IMR-90 (cell line): ENCODE measurements at regions not wholly inside any gene's neighbourhood (a gene's known extent, or its start where the extent isn't known, plus 50 kb on each side); places are given as distances from the start of the nearest gene placed in this dataset.

Experiments used
- ATAC-seq: fragments of 200-7000 bp; cut with Tn5 transposase; 2 replicates; pipeline ENCODE4 v1.9.1; 2020; ENCODE audit warnings: low read depth, mild to moderate bottlenecking, moderate library complexity
- BruUV-seq: library from RNA; stranded (reverse); fragments of 400-500 nt; replicated peaks from 2 replicates; lab custom pipeline; 2021; lab: Mats Ljungman, UMichigan
- CTCF ChIA-PET: fragments of 300-600 bp; formaldehyde crosslinking; extraction: SDS; loops from one replicate; lab custom pipeline; 2021; ENCODE audit warnings: antibody characterized with exemption; lab: Yijun Ruan, JAX
- POLR2A ChIA-PET: fragments of 300-600 bp; sonication (Branson Sonifier 250); formaldehyde crosslinking; loops from one replicate; lab custom pipeline; 2022; ENCODE audit warnings: antibody characterized with exemption; ENCODE audit not compliant: unreplicated experiment; lab: Charles Lee
- DNase-seq: peaks from one replicate; pipeline ENCODE4 v3.0.0; 2013
- H2AFZ ChIP-seq: replicated peaks from 2 replicates; pipeline ENCODE3; 2013; ENCODE audit warnings: low read length, mild to moderate bottlenecking; ENCODE audit not compliant: poor library complexity
- H2AK5ac ChIP-seq: 2 replicates; pipeline ENCODE4 v1.6.1; 2013; ENCODE audit warnings: low read depth, low read length, inconsistent platforms
- H2AK9ac ChIP-seq: replicated peaks from 2 replicates; pipeline ENCODE3; 2013; ENCODE audit warnings: mild to moderate bottlenecking, low read depth, low read length, moderate library complexity; ENCODE audit not compliant: poor library complexity
- H2BK120ac ChIP-seq: 2 replicates; pipeline ENCODE4 v1.6.1; 2013; ENCODE audit warnings: low read depth, low read length, inconsistent platforms
- H2BK15ac ChIP-seq: 3 replicates; pipeline ENCODE4 v1.6.1; 2013; ENCODE audit warnings: low read depth, low read length, inconsistent platforms
- H2BK20ac ChIP-seq: 2 replicates; pipeline ENCODE4 v1.6.1; 2013; ENCODE audit warnings: low read depth, mild to moderate bottlenecking, inconsistent platforms, low read length, moderate library complexity
- H2BK5ac ChIP-seq: 2 replicates; pipeline ENCODE4 v1.6.1; 2013; ENCODE audit warnings: mild to moderate bottlenecking, low read depth, low read length, inconsistent platforms; ENCODE audit not compliant: poor library complexity, severe bottlenecking
- H3K14ac ChIP-seq: replicated peaks from 2 replicates; pipeline ENCODE4 v1.6.1; 2013; ENCODE audit warnings: low read depth, low read length, inconsistent platforms
- H3K18ac ChIP-seq: 2 replicates; pipeline ENCODE4 v1.6.1; 2013; ENCODE audit warnings: low read depth, low read length, control low read depth
- H3K23ac ChIP-seq: 2 replicates; pipeline ENCODE4 v1.6.1; 2013; ENCODE audit warnings: low read depth, low read length, inconsistent platforms
- H3K27ac ChIP-seq: 2 replicates; pipeline ENCODE4 v1.5.1; 2013; ENCODE audit warnings: mild to moderate bottlenecking, control low read depth, low read length; ENCODE audit not compliant: insufficient read depth
- H3K27me3 ChIP-seq: 2 replicates; pipeline ENCODE4 v1.6.1; 2013; ENCODE audit warnings: low read length; ENCODE audit not compliant: control insufficient read depth, insufficient read depth
- H3K36me3 ChIP-seq: 2 replicates; pipeline ENCODE4 v1.6.1; 2013; ENCODE audit warnings: low read length, mixed read lengths; ENCODE audit not compliant: control insufficient read depth, insufficient read depth
- H3K4ac ChIP-seq: 2 replicates; pipeline ENCODE4 v1.6.1; 2013; ENCODE audit warnings: low read depth, low read length, inconsistent platforms
- H3K4me1 ChIP-seq: 2 replicates; pipeline ENCODE4 v1.6.1; 2013; ENCODE audit warnings: low read length, mixed read lengths; ENCODE audit not compliant: control insufficient read depth, insufficient read depth
- H3K4me2 ChIP-seq: 2 replicates; pipeline ENCODE4 v1.6.1; 2013; ENCODE audit warnings: low read depth, mild to moderate bottlenecking, control low read depth, low read length, moderate library complexity
- H3K4me3 ChIP-seq: 2 replicates; pipeline ENCODE4 v1.5.1; 2013; ENCODE audit warnings: low read depth, mild to moderate bottlenecking, control low read depth, low read length, moderate library complexity; ENCODE audit not compliant: insufficient read depth
- H3K56ac ChIP-seq: 2 replicates; pipeline ENCODE4 v1.6.1; 2013; ENCODE audit warnings: low read length, inconsistent platforms; ENCODE audit not compliant: insufficient read depth; ENCODE audit errors: extremely low read depth
- H3K79me1 ChIP-seq, 2 experiments: 2 replicates each; pipeline ENCODE4 v1.6.1; 2013; ENCODE audit warnings: low read length in 2 of 2, inconsistent platforms in 1 of 2, low read depth in 1 of 2
- H3K9ac ChIP-seq: 2 replicates; pipeline ENCODE4 v1.6.1; 2013; ENCODE audit warnings: low read depth, low read length, control low read depth
- H3K9me1 ChIP-seq: 2 replicates; pipeline ENCODE4 v1.6.1; 2013; ENCODE audit warnings: low read length, inconsistent platforms; ENCODE audit not compliant: insufficient read depth
- H3K9me3 ChIP-seq: 2 replicates; pipeline ENCODE4 v1.6.1; 2013; ENCODE audit warnings: low read length; ENCODE audit not compliant: control insufficient read depth, insufficient read depth
- H4K20me1 ChIP-seq: 2 replicates; pipeline ENCODE4 v1.6.1; 2013; ENCODE audit warnings: low read length, inconsistent platforms; ENCODE audit not compliant: insufficient read depth
- H4K5ac ChIP-seq: 2 replicates; pipeline ENCODE4 v1.6.1; 2013; ENCODE audit warnings: mild to moderate bottlenecking, low read depth, low read length, control low read depth
- H4K8ac ChIP-seq, 2 experiments: 2 replicates each; pipeline ENCODE4 v1.6.1; 2013; ENCODE audit warnings: low read depth in 2 of 2, low read length in 2 of 2, control low read depth in 1 of 2, inconsistent platforms in 1 of 2
- H4K91ac ChIP-seq: 2 replicates; pipeline ENCODE4 v1.6.1; 2013; ENCODE audit warnings: low read depth, low read length, inconsistent platforms; ENCODE audit not compliant: insufficient read depth
- BHLHE40 ChIP-seq: fragments of 150-350 bp; IDR thresholded peaks from 2 replicates; pipeline ENCODE4 v1.6.1; 2016; ENCODE audit warnings: mild to moderate bottlenecking, low read depth, low read length
- CEBPB ChIP-seq: IDR thresholded peaks from 2 replicates; pipeline ENCODE4 v1.6.1; 2012; ENCODE audit warnings: low read depth, low read length, improper control_type of control experiment
- CHD1 ChIP-seq: IDR thresholded peaks from 2 replicates; pipeline ENCODE4 v1.6.1; 2012; ENCODE audit warnings: low read depth, low read length, improper control_type of control experiment
- RAD21 ChIP-seq: IDR thresholded peaks from 2 replicates; pipeline ENCODE4 v1.6.1; 2012; ENCODE audit warnings: low read length, improper control_type of control experiment
- SMC3 ChIP-seq: fragments of 150-350 bp; IDR thresholded peaks from 2 replicates; pipeline ENCODE4 v1.6.1; 2016; ENCODE audit warnings: low read depth, mild to moderate bottlenecking, antibody characterized with exemption, low read length, moderate library complexity
- WGBS, 2 experiments: methylation state at CpG; one replicate each; pipeline versions ENCODE4 v1.1.5 to v1.1.7; 2013; ENCODE audit warnings: missing lambda C conversion rate in 2 of 2; ENCODE audit not compliant: insufficient read length in 1 of 2; ENCODE audit errors: extremely low coverage in 2 of 2; 5-methylcytosine and 5-hydroxymethylcytosine counted together
- dilution Hi-C: fragments of 300-500 bp; cut with HindIII; formaldehyde crosslinking; loops from one replicate; pipeline ENCODE4 v1.14.3; 2018; ENCODE audit warnings: low sequenced_read_pairs; ENCODE audit not compliant: unreplicated experiment
- in situ Hi-C: fragments of 300-500 bp; cut with MboI; formaldehyde crosslinking; loops from 3 replicates; pipeline ENCODE4 v1.14.3; 2019; ENCODE audit warnings: low sequenced_read_pairs, inconsistent platforms, mixed read lengths
- intact Hi-C: fragments of 100-400 bp; cut with micrococcal nuclease; formaldehyde crosslinking; loops from 2 replicates; pipeline ENCODE4 v1.10.0; 2022
- TF ChIP-seq, protein P1 (sequence below): conservative IDR thresholded peaks from 2 replicates; pipeline ENCODE4 v1.5.1; 2012; ENCODE audit warnings: mild to moderate bottlenecking, low read depth, low read length, improper control_type of control experiment

DNA sequence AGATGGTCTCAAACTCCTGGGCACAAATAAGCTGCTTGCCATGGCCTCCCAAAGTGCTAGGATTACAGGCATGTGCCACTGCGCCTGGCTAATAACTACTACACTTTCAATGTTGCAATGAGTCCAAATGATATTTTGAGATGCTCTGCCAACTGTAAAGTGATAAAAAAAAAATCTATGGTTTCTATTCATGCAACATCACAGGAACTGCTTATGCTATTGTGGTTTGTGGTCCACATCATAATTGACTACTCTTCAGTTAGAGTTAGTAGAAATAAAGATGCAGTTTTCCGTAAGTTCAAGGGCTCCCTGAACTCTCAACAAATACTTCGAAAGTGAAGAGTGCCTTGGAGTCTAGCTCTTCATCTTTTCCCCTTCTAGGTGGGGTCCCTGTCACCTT is 239.4 kb downstream of the C12orf75 start:
- H4K8ac ChIP-seq = no peak overlapping the region
- H3K9me3 ChIP-seq = 0 out of 2 replicates have a peak, but pooled peaks cover 2% of the 10 kb centered on the region
- peaks cover 5% of the 10 kb centered on the region; the same call in 1 of the 2 replicates for H3K27me3 ChIP-seq
- no peak overlapping the region for H3K4me3 ChIP-seq
- H3K4me2 ChIP-seq = no peak overlapping the region
- H2BK120ac ChIP-seq = no peak overlapping the region
- no peak overlapping the region for H2AK9ac ChIP-seq
- no peak overlapping the region for H3K18ac ChIP-seq
- H3K14ac ChIP-seq = no peak overlapping the region
- H3K36me3 ChIP-seq = no peaks in the 10 kb centered on the region
- no peaks in the 10 kb centered on the region for H3K9me1 ChIP-seq
- no peak overlapping the region for H2BK20ac ChIP-seq
- intact Hi-C loops (no loop called here), in situ Hi-C loops (no loop called here), dilution Hi-C loops (no loop called here)
- H2AK5ac ChIP-seq = no peak overlapping the region
- H3K56ac ChIP-seq = no peak overlapping the region
- H3K9ac ChIP-seq = no peak overlapping the region
- H3K4me1 ChIP-seq = no peaks in the 10 kb centered on the region
- no peak overlapping the region for H3K27ac ChIP-seq
- no peaks in the 10 kb centered on the region for H4K20me1 ChIP-seq
- H4K91ac ChIP-seq = no peak overlapping the region
- H3K79me1 ChIP-seq = no peaks in the 10 kb centered on the region
- TF ChIP-seq SMC3 (no peak), BHLHE40 (no peak), CEBPB (no peak), CHD1 (no peak), RAD21 (no peak)
- TF ChIP-seq, protein P1, sequence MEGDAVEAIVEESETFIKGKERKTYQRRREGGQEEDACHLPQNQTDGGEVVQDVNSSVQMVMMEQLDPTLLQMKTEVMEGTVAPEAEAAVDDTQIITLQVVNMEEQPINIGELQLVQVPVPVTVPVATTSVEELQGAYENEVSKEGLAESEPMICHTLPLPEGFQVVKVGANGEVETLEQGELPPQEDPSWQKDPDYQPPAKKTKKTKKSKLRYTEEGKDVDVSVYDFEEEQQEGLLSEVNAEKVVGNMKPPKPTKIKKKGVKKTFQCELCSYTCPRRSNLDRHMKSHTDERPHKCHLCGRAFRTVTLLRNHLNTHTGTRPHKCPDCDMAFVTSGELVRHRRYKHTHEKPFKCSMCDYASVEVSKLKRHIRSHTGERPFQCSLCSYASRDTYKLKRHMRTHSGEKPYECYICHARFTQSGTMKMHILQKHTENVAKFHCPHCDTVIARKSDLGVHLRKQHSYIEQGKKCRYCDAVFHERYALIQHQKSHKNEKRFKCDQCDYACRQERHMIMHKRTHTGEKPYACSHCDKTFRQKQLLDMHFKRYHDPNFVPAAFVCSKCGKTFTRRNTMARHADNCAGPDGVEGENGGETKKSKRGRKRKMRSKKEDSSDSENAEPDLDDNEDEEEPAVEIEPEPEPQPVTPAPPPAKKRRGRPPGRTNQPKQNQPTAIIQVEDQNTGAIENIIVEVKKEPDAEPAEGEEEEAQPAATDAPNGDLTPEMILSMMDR = no peak
- no peak overlapping the region for H2BK5ac ChIP-seq
- no peak for ATAC-seq
- no peak overlapping the region for H3K4ac ChIP-seq
- no peak for DNase-seq
- H4K5ac ChIP-seq = no peak overlapping the region
- no CpG with 5 or more reads among the region's 3 CpGs for WGBS, 2 experiments
- CTCF ChIA-PET = no interaction called here
- POLR2A ChIA-PET = no interaction called here
- no peak overlapping the region for H2BK15ac ChIP-seq
- no peak overlapping the region for H2AFZ ChIP-seq
- H3K23ac ChIP-seq = no peak overlapping the region
- BruUV-seq = no TSS peak
